ENCODE measurements at regions not wholly inside any gene's neighbourhood (a gene's known extent, or its start where the extent isn't known, plus 50 kb on each side); places are given as distances from the start of the nearest gene placed in this dataset.

DNA sequence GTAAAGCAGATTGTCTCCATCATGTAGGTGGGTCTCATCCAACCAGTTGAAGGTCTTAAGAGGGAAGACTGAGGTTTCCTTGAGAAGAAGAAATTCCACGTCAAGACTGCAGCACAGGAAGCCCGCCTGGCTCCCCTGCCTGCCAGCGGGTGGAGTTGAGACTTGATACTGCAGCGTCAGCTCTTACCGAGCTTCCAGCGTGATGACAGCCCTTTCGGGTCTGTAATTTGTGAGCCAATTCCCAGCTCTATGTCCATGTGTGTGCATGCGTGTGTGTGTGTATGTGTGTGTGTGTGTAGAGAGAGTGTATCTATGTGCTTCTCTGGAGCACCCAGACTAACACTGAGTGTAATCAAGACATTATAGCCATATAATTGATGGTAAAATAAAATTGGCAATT lies 379.7 kb upstream of the IRX2 start:
- DNase-seq = no peak
- no peaks in the 10 kb centered on the region for H3K36me3 ChIP-seq
- H3K27ac ChIP-seq = no peak overlapping the region
- no peaks in the 10 kb centered on the region for H3K27me3 ChIP-seq
- 62 to 75% methylated on average over 8 of the region's 8 CpGs for WGBS, 2 donors
- H3K4me3 ChIP-seq = no peak overlapping the region
- TF ChIP-seq EP300 (IDR thresholded peaks at IDR 0.05) (no peak), POLR2A (IDR thresholded peaks at IDR 0.05) (no peak), POLR2AphosphoS5 (IDR thresholded peaks at IDR 0.05) (no peak)
- TF ChIP-seq, protein P1, sequence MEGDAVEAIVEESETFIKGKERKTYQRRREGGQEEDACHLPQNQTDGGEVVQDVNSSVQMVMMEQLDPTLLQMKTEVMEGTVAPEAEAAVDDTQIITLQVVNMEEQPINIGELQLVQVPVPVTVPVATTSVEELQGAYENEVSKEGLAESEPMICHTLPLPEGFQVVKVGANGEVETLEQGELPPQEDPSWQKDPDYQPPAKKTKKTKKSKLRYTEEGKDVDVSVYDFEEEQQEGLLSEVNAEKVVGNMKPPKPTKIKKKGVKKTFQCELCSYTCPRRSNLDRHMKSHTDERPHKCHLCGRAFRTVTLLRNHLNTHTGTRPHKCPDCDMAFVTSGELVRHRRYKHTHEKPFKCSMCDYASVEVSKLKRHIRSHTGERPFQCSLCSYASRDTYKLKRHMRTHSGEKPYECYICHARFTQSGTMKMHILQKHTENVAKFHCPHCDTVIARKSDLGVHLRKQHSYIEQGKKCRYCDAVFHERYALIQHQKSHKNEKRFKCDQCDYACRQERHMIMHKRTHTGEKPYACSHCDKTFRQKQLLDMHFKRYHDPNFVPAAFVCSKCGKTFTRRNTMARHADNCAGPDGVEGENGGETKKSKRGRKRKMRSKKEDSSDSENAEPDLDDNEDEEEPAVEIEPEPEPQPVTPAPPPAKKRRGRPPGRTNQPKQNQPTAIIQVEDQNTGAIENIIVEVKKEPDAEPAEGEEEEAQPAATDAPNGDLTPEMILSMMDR (IDR thresholded peaks at IDR 0.05) = no peak
- no peaks in the 10 kb centered on the region for H3K9me3 ChIP-seq
- ATAC-seq (ENCODE audit: low FRiP score in 2 of 2) = no peak
- H3K4me1 ChIP-seq = no peaks in the 10 kb centered on the region

DNA sequence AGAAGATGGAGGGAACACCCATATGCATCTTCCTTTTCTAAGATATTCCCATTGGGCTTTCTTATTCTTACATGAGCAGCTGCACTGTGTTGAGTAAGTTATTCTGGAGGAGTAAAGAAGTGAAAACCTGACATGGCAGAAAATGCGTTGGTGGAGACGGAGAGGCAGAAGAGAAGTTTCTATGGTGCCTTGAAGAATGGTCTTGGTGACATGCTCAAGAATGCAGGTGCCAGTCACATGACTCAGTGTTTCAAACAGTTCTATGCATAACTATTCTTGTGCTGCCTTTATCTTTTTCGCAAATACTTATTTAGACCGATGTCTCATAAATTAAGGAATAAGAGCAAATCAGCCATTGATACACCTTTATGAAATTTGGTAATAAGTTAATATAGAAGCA lies 377.8 kb upstream of the IRX2 start:
- no peak for TF ChIP-seq EP300 (IDR thresholded peaks at IDR 0.05)
- no peak for TF ChIP-seq POLR2A (IDR thresholded peaks at IDR 0.05)
- TF ChIP-seq, protein P1 (IDR thresholded peaks at IDR 0.05) = no peak
- TF ChIP-seq POLR2AphosphoS5 (IDR thresholded peaks at IDR 0.05) = no peak
- no peaks in the 10 kb centered on the region for H3K9me3 ChIP-seq
- no peak overlapping the region for H3K4me3 ChIP-seq
- no peak for ATAC-seq (ENCODE audit: low FRiP score in 2 of 2)
- H3K36me3 ChIP-seq = no peaks in the 10 kb centered on the region
- no peak overlapping the region for H3K27ac ChIP-seq
- no peaks in the 10 kb centered on the region for H3K27me3 ChIP-seq
- H3K4me1 ChIP-seq = no peaks in the 10 kb centered on the region
- 92% methylated on average over 4 of the region's 4 CpGs for WGBS, 2 donors
- no peak for DNase-seq

DNA sequence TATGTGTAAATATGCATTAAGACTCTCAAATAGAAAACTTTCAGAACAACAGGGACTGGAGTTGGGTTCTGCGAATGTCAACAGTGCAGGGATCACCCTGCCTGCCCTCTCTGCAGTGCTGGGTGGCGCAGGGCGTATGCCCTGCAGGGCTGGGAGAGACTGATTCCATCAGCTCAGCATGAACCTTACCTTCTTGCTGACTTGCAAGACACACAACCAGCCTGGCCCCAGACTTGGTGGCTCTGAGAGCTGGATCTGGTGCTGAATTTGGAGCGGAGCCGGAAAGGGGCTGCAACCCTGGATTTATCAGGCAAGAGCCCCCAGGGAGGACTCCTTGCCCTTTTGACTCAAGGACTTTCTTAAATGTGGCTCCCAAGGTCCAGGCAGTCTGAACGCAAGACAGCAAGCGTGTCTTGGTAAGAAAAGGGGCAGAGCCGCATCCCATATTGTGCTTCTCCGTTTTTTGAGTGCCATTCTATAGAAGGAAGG lies 376.0 kb upstream of the IRX2 start:
- no peak for DNase-seq
- H3K4me3 ChIP-seq = no peak overlapping the region

DNA sequence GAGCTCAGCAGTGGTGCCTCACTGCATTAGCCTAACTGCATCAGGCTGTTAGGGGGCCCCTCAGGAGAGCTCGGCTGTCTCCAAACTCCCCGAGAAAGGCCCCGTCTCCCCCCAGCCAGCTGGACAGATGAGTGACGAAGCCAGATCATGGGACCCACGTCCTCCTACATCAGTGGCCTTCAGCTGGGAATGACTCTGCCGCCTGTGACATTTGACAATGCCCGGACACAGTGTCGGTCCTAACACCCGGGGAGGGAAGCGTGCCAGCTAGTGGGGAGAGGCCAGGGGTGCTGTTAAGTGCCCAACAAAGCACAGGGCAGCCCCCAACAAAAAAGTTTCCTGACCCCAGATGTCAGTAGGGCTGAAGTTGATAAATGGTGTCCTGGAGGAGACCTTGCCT lies 375.2 kb upstream of the IRX2 start:
- WGBS, 2 donors = 41 to 77% methylated on average over 7 to 10 of the region's 10 CpGs
- no peak overlapping the region for H3K27ac ChIP-seq
- no peaks in the 10 kb centered on the region for H3K36me3 ChIP-seq
- ATAC-seq (ENCODE audit: low FRiP score in 2 of 2) (no peak), DNase-seq (no peak)
- no peaks in the 10 kb centered on the region for H3K27me3 ChIP-seq
- H3K9me3 ChIP-seq = no peaks in the 10 kb centered on the region
- H3K4me1 ChIP-seq = no peaks in the 10 kb centered on the region
- TF ChIP-seq POLR2AphosphoS5 (IDR thresholded peaks at IDR 0.05) (no peak), POLR2A (IDR thresholded peaks at IDR 0.05) (no peak), EP300 (IDR thresholded peaks at IDR 0.05) (no peak)
- TF ChIP-seq, protein P1 (IDR thresholded peaks at IDR 0.05) = no peak
- no peak overlapping the region for H3K4me3 ChIP-seq

More for the DNA sequence above, 376.0 kb upstream of the IRX2 start:
- 89 to 92% methylated on average over 9 of the region's 9 CpGs for WGBS, 2 donors
- Histone ChIP-seq H3K27me3 (no peaks in the 10 kb centered on the region), H3K4me1 (no peaks in the 10 kb centered on the region), H3K36me3 (no peaks in the 10 kb centered on the region), H3K9me3 (no peaks in the 10 kb centered on the region), H3K27ac (no peak overlapping the region)
- ATAC-seq (ENCODE audit: low FRiP score in 2 of 2) = no peak
- TF ChIP-seq, protein P1 (IDR thresholded peaks at IDR 0.05) = no peak
- TF ChIP-seq EP300 (IDR thresholded peaks at IDR 0.05) = no peak
- TF ChIP-seq POLR2AphosphoS5 (IDR thresholded peaks at IDR 0.05) = no peak
- no peak for TF ChIP-seq POLR2A (IDR thresholded peaks at IDR 0.05)

DNA sequence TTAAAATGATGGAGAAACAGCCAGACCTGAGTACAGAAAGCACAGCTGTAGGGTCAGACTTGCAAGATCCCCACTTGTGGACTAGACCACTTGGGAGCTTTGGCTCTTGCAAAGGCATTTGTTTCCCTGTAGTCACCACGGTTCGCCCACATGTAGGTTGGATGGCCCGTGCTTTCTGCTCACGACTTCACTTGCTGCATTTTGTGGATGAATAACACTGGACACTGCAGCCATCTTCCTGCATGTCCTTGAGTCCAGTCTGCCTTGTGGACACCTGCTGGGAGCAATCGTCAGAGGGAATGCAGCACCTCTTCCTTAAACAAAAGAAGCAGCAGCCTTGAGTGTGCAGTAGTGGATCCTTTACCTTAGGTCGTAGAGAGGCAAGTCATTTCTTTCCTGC lies 372.9 kb upstream of the IRX2 start:
- 85 to 86% methylated on average over 6 of the region's 6 CpGs for WGBS, 2 donors
- DNase-seq = no peak
- Histone ChIP-seq H3K27ac (no peak overlapping the region), H3K4me1 (no peaks in the 10 kb centered on the region), H3K27me3 (no peaks in the 10 kb centered on the region), H3K36me3 (no peaks in the 10 kb centered on the region), H3K4me3 (no peak overlapping the region), H3K9me3 (no peaks in the 10 kb centered on the region)
- ATAC-seq (ENCODE audit: low FRiP score in 2 of 2) = no peak
- no peak for TF ChIP-seq EP300 (IDR thresholded peaks at IDR 0.05)
- TF ChIP-seq POLR2AphosphoS5 (IDR thresholded peaks at IDR 0.05) = no peak
- no peak for TF ChIP-seq POLR2A (IDR thresholded peaks at IDR 0.05)
- TF ChIP-seq, protein P1 (IDR thresholded peaks at IDR 0.05) = no peak
